K562 (cell line): ENCODE measurements at regions not wholly inside any gene's neighbourhood (a gene's known extent, or its start where the extent isn't known, plus 50 kb on each side); places are given as distances from the start of the nearest gene placed in this dataset.

Experiments used
- ATAC-seq: fragments of 200-7000 bp; cut with Tn5 transposase; 3 replicates; pipeline ENCODE4 v1.9.1; 2020; ENCODE audit warnings: moderate library complexity
- BruUV-seq: library from RNA; stranded (reverse); fragments of 400-500 nt; replicated peaks from 2 replicates; lab custom pipeline; 2021; lab: Mats Ljungman, UMichigan
- CTCF ChIA-PET: fragments of 300-600 bp; formaldehyde crosslinking; extraction: SDS; loops from one replicate; lab custom pipeline; 2021; ENCODE audit warnings: low intra/inter-chr PET ratio; lab: Yijun Ruan, JAX
- POLR2A ChIA-PET: fragments of 300-600, 350-650 bp; sonication (Branson Sonifier 250); formaldehyde crosslinking; extraction: SDS; loops from one replicate; lab custom pipeline; 2021; ENCODE audit warnings: antibody characterized with exemption, inconsistent platforms; lab: Yijun Ruan, JAX
- DNase-seq, 4 experiments: peaks; one replicate each; pipeline versions ENCODE4 v3.0.0 to v3.0.0-alpha.2; 2011 to 2018; ENCODE audit warnings: low spot score in 3 of 4, mixed read lengths in 3 of 4; ENCODE audit errors: extremely low read depth in 1 of 4
- FAIRE-seq: peaks from 2 replicates; lab custom pipeline; 2011; peaks lifted over from hg19 to GRCh38; lab: Jason Lieb, UNC
- H2AFZ ChIP-seq: 2 replicates; pipeline ENCODE4 v1.6.0; 2011; ENCODE audit warnings: low read depth, low read length, control low read depth, inconsistent platforms
- H3K27ac ChIP-seq: fragments of 200-600 bp; 3 replicates; pipeline ENCODE4 v1.8.0; 2011; ENCODE audit warnings: low read depth, mild to moderate bottlenecking, control low read depth, inconsistent platforms, low read length, moderate library complexity, mixed read lengths; ENCODE audit errors: extremely low read depth
- H3K27me3 ChIP-seq, 2 experiments: fragments of 300-600 bp in 1 of 2; 2 replicates in 1 of 2; 3 replicates in 1 of 2; pipeline versions ENCODE4 v1.6.0 to v1.8.0; 2011; ENCODE audit warnings: inconsistent platforms in 2 of 2, low read length in 2 of 2, mild to moderate bottlenecking in 1 of 2, mixed read lengths in 1 of 2, moderate library complexity in 1 of 2; ENCODE audit not compliant: control insufficient read depth in 2 of 2, insufficient read depth in 2 of 2
- H3K36me3 ChIP-seq: fragments of 300-600 bp; 3 replicates; pipeline ENCODE4 v1.8.0; 2011; ENCODE audit warnings: mild to moderate bottlenecking, low read length, inconsistent platforms; ENCODE audit not compliant: control insufficient read depth, insufficient read depth
- H3K4me1 ChIP-seq, 2 experiments: fragments of 200-600 bp in 1 of 2; replicated peaks in 1 of 2; 2 replicates in 1 of 2; 3 replicates in 1 of 2; pipeline versions ENCODE4 v1.5.1 to v1.8.0; 2011; ENCODE audit warnings: inconsistent platforms in 2 of 2, low read length in 2 of 2, mild to moderate bottlenecking in 1 of 2, mixed read lengths in 1 of 2, moderate library complexity in 1 of 2; ENCODE audit not compliant: control insufficient read depth in 2 of 2, insufficient read depth in 2 of 2
- H3K4me2 ChIP-seq: 2 replicates; pipeline ENCODE4 v1.6.1; 2011; ENCODE audit warnings: low read length, control low read depth, inconsistent platforms, mixed read lengths; ENCODE audit not compliant: insufficient read depth
- H3K4me3 ChIP-seq: fragments of 200-600 bp; sonication (generic), shearing (Covaris generic); 2 replicates; pipeline ENCODE4 v1.5.1; 2016; ENCODE audit warnings: control low read depth, inconsistent platforms
- H3K79me2 ChIP-seq: fragments of 200-600 bp; 3 replicates; pipeline ENCODE4 v1.8.0; 2011; ENCODE audit warnings: low read length, inconsistent platforms; ENCODE audit not compliant: control insufficient read depth, insufficient read depth
- H3K9ac ChIP-seq, 2 experiments: 2 replicates each; pipeline versions ENCODE4 v1.6.0 to v1.6.1; 2011; ENCODE audit warnings: low read depth in 2 of 2, low read length in 2 of 2, control low read depth in 1 of 2, inconsistent platforms in 1 of 2, mild to moderate bottlenecking in 1 of 2, mixed read lengths in 1 of 2; ENCODE audit not compliant: insufficient read depth in 1 of 2
- H3K9me1 ChIP-seq: one replicate; pipeline ENCODE4 v1.6.0; 2011; ENCODE audit warnings: inconsistent platforms, mild to moderate bottlenecking, low read length, moderate library complexity; ENCODE audit not compliant: control insufficient read depth, insufficient read depth
- H3K9me3 ChIP-seq: replicated peaks from 2 replicates; pipeline ENCODE4 v1.5.1; 2011; ENCODE audit warnings: low read depth, low read length, inconsistent platforms; ENCODE audit not compliant: control insufficient read depth, insufficient read depth
- H4K20me1 ChIP-seq: replicated peaks from 2 replicates; pipeline ENCODE4 v1.6.1; 2011; ENCODE audit warnings: low read length, inconsistent platforms, mixed read lengths; ENCODE audit not compliant: control insufficient read depth, insufficient read depth
- CBX1 ChIP-seq: sonication (generic); IDR thresholded peaks from 2 replicates; pipeline ENCODE4 v1.6.1; 2016; ENCODE audit warnings: antibody characterized with exemption, low read depth, mild to moderate bottlenecking
- JUN ChIP-seq, 2 experiments: sonication (generic) in 1 of 2; formaldehyde crosslinking in 1 of 2; IDR thresholded peaks; 2 replicates each; pipeline versions ENCODE4 v1.6.1 to v1.8.0; 2012 to 2022; ENCODE audit warnings: borderline replicate concordance in 2 of 2, mild to moderate bottlenecking in 2 of 2, improper control_type of control experiment in 1 of 2, low read depth in 1 of 2, low read length in 1 of 2, missing genetic modification reagents in 1 of 2
- POLR2G ChIP-seq: fragments of 200-400 bp; formaldehyde crosslinking; IDR thresholded peaks from 2 replicates; pipeline ENCODE4 v1.6.1; 2017; ENCODE audit warnings: low read depth, mild to moderate bottlenecking, antibody characterized with exemption, low read length, moderate library complexity
- PRMT5 ChIP-seq: sonication (generic); formaldehyde crosslinking; IDR thresholded peaks from 2 replicates; pipeline ENCODE4 v1.5.0; 2020; ENCODE audit warnings: missing genetic modification reagents
- RB1 ChIP-seq: fragments of 450-650 bp; IDR thresholded peaks from 2 replicates; pipeline ENCODE4 v1.6.1; 2017; ENCODE audit warnings: low read depth, mild to moderate bottlenecking
- RERE ChIP-seq: sonication (generic); formaldehyde crosslinking; IDR thresholded peaks from 2 replicates; pipeline ENCODE4 v1.8.0; 2023; ENCODE audit warnings: missing genetic modification reagents, mild to moderate bottlenecking, borderline replicate concordance
- WGBS: fragments of 100-300 bp; shearing (Covaris generic); methylation state at CpG from one replicate; pipeline ENCODE4 v1.1.6; 2016; ENCODE audit warnings: low coverage, mixed read lengths; ENCODE audit not compliant: insufficient coverage; ENCODE audit errors: missing lambda C conversion rate; 5-methylcytosine and 5-hydroxymethylcytosine counted together
- in situ Hi-C: fragments of 300-500 bp; cut with MboI; formaldehyde crosslinking; loops from 4 replicates; pipeline ENCODE4 v1.15.0; 2018; ENCODE audit warnings: inconsistent platforms, mixed read lengths
- intact Hi-C: fragments of 100-400 bp; cut with micrococcal nuclease; formaldehyde crosslinking; loops from 2 replicates; pipeline ENCODE4 v1.14.2; 2022

DNA sequence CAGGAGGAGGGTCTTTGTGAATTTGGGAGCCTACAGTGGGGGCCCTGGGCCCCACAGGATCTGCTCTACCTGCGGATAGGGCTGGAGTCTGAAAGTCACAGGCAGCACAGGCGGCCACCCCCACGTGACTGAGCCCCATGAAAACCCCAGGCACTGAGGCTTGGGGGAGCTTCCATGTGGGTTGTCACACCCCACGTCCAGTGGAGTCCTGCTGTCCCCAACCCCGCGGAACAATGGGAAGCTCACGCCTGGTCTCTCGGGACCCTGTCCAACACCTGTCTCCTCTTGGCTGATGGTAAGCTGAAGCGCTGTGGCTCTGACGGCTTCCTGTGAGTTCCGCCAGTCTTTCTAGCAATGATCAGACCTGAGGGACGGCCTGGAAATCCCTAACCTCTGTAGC, 85.8 kb downstream of the PTGR3 start (continued):
- no peak for TF ChIP-seq RERE
- no peak for TF ChIP-seq CBX1
- TF ChIP-seq PRMT5 (CRISPR knock-in tag): no peak

DNA sequence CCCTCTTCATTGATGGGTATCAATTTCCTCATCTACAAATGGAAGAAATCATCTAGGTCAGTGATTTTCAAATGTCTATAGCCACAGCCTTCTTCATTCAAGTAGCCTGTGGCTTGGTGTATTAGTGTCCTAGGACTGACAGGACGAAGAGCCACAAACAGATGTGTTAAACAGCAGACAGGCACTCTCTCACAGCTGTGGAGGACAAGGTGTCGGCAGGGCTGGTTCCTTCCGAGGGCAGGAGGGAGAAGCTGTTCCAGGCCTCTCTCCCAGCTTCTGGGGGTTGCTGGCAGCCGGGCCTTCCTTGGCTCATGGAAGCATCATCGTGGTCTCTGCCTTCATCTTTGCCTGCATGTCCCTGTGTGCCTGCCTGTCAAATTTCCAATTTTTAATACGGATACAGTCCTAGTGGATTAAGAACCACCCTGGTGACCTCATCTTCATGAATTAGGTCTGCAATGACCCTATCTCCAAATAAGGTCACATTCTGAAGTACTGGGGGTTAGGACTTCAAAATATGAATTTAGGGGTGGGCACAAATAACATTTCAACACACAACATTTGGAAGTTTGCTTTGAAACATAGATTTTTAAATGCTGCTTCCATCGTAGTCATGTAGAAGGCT, 86.5 kb downstream of the PTGR3 start:
- FAIRE-seq (no peak), DNase-seq (no peak), ATAC-seq (no peak)
- no peaks in the 10 kb centered on the region for H3K36me3 ChIP-seq
- 0 out of 5 replicates have a peak, but pooled peaks cover 0 to 4% of the 10 kb centered on the region in 2 experiments for H3K4me1 ChIP-seq
- CTCF ChIA-PET: no interaction called here
- peaks cover 0 to 31% of the 10 kb centered on the region in 2 experiments; a peak in 4 of 5 replicates for H3K27me3 ChIP-seq
- POLR2A ChIA-PET: no interaction called here
- no peaks in the 10 kb centered on the region for H3K9me1 ChIP-seq
- 1% methylated on average over 7 of the region's 7 CpGs for WGBS
- no peaks in the 10 kb centered on the region for H4K20me1 ChIP-seq
- no peak overlapping the region for H3K27ac ChIP-seq
- H3K9me3 ChIP-seq: no peaks in the 10 kb centered on the region
- H3K4me2 ChIP-seq: no peak overlapping the region
- H3K4me3 ChIP-seq: no peak overlapping the region
- no peaks in the 10 kb centered on the region for H3K79me2 ChIP-seq
- no peak overlapping the region for H2AFZ ChIP-seq
- intact Hi-C loops: no loop called here
- no TSS peak for BruUV-seq
- in situ Hi-C loops: no loop called here
- no peak overlapping the region for H3K9ac ChIP-seq
- TF ChIP-seq POLR2G (no peak), RB1 (no peak), JUN (IDR thresholded peaks at IDR 0.05; ENCODE audit: borderline replicate concordance, low read depth, low read length) (no peak), JUN (CRISPR knock-in tag; IDR thresholded peaks at IDR 0.05; ENCODE audit: borderline replicate concordance) (no peak)
